ENCODE measurements at regions not wholly inside any gene's neighbourhood (a gene's known extent, or its start where the extent isn't known, plus 50 kb on each side); places are given as distances from the start of the nearest gene placed in this dataset.

DNA sequence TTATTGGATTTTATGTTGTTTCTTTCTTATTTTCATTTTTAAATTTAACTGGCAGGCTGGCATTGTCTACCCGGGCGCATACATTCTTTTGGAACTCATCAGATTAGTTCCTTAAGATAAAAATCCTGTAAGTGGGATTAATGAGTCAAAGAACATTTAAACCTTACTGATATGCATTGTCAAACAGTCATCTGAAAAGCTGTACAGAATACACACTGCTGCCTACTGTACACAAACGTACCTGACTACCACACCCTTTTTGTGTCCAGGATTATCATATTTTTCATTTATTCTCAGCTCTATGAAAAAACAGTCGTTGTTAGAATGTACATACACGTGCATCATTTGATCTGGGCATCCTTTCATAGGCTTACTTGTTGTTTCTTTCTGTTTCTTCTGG, 358.3 kb downstream of the EFNB2 start:
- Mint-ChIP-seq H3K27ac (no peak overlapping the region), H3K4me3 (no peak overlapping the region), H3K27me3 (ENCODE audit: insufficient read depth) (no peaks in the 10 kb centered on the region), H3K9me3 (no peaks in the 10 kb centered on the region), H3K36me3 (ENCODE audit: low read depth) (no peaks in the 10 kb centered on the region), H3K4me1 (no peaks in the 10 kb centered on the region)
- no peaks in the 10 kb centered on the region for H3K9me3 ChIP-seq (ENCODE audit: control insufficient read depth, low read length)
- TF ChIP-seq, protein P1, sequence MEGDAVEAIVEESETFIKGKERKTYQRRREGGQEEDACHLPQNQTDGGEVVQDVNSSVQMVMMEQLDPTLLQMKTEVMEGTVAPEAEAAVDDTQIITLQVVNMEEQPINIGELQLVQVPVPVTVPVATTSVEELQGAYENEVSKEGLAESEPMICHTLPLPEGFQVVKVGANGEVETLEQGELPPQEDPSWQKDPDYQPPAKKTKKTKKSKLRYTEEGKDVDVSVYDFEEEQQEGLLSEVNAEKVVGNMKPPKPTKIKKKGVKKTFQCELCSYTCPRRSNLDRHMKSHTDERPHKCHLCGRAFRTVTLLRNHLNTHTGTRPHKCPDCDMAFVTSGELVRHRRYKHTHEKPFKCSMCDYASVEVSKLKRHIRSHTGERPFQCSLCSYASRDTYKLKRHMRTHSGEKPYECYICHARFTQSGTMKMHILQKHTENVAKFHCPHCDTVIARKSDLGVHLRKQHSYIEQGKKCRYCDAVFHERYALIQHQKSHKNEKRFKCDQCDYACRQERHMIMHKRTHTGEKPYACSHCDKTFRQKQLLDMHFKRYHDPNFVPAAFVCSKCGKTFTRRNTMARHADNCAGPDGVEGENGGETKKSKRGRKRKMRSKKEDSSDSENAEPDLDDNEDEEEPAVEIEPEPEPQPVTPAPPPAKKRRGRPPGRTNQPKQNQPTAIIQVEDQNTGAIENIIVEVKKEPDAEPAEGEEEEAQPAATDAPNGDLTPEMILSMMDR (conservative IDR thresholded peaks at IDR 0.05) = no peak
- DNase-seq = no peak
- no peak overlapping the region for H3K27ac ChIP-seq (ENCODE audit: low read depth, low read length)
- no peaks in the 10 kb centered on the region for H3K4me1 ChIP-seq (ENCODE audit: control insufficient read depth, insufficient read depth, low read length)
- no peak overlapping the region for H3K9ac ChIP-seq (ENCODE audit: extremely low read depth, low read length, poor library complexity, severe bottlenecking)
- no peak overlapping the region for H3K4me3 ChIP-seq (ENCODE audit: low read length)
- no peaks in the 10 kb centered on the region for H3K36me3 ChIP-seq (ENCODE audit: control insufficient read depth, insufficient read depth, low read length)
- WGBS, 2 experiments (ENCODE audit: insufficient coverage in 1 of 2, insufficient read length in 1 of 2) = 92 to 100% methylated on average over 3 to 5 of the region's 5 CpGs
- no peaks in the 10 kb centered on the region for H3K27me3 ChIP-seq (ENCODE audit: control insufficient read depth, insufficient read depth, low read length, poor library complexity, severe bottlenecking)

DNA sequence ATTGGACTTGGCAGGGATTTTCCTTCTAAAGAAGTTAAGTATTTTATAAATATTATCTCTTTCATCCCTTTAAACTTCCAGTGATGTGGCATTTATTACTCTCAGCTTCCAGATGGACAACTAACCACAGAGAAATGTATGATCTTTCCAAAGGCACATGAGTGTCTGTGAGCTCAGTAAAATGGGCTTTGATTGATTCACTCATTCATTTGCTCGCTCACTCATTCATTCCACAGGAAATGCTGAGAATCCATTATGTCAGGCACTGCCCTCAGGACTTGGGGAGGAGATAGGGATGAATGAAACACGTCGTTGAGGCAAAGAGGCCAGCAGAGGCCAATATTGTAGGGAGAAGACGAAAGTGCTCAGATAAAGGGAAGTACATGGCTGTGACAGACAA, 359.3 kb downstream of the EFNB2 start:
- Mint-ChIP-seq H3K9me3 (no peaks in the 10 kb centered on the region), H3K27ac (no peak overlapping the region), H3K36me3 (ENCODE audit: low read depth) (no peaks in the 10 kb centered on the region), H3K4me3 (no peak overlapping the region), H3K27me3 (ENCODE audit: insufficient read depth) (no peaks in the 10 kb centered on the region), H3K4me1 (no peaks in the 10 kb centered on the region)
- TF ChIP-seq, protein P1 (conservative IDR thresholded peaks at IDR 0.05) = no peak
- Histone ChIP-seq H3K27ac (ENCODE audit: low read depth, low read length) (no peak overlapping the region), H3K36me3 (ENCODE audit: control insufficient read depth, insufficient read depth, low read length) (no peaks in the 10 kb centered on the region), H3K4me3 (ENCODE audit: low read length) (no peak overlapping the region), H3K9ac (ENCODE audit: extremely low read depth, low read length, poor library complexity, severe bottlenecking) (no peak overlapping the region), H3K4me1 (ENCODE audit: control insufficient read depth, insufficient read depth, low read length) (no peaks in the 10 kb centered on the region), H3K9me3 (ENCODE audit: control insufficient read depth, low read length) (no peaks in the 10 kb centered on the region), H3K27me3 (ENCODE audit: control insufficient read depth, insufficient read depth, low read length, poor library complexity, severe bottlenecking) (no peaks in the 10 kb centered on the region)
- DNase-seq = no peak
- 83 to 85% methylated on average over 4 of the region's 4 CpGs for WGBS, 2 experiments (ENCODE audit: insufficient coverage in 1 of 2, insufficient read length in 1 of 2)

DNA sequence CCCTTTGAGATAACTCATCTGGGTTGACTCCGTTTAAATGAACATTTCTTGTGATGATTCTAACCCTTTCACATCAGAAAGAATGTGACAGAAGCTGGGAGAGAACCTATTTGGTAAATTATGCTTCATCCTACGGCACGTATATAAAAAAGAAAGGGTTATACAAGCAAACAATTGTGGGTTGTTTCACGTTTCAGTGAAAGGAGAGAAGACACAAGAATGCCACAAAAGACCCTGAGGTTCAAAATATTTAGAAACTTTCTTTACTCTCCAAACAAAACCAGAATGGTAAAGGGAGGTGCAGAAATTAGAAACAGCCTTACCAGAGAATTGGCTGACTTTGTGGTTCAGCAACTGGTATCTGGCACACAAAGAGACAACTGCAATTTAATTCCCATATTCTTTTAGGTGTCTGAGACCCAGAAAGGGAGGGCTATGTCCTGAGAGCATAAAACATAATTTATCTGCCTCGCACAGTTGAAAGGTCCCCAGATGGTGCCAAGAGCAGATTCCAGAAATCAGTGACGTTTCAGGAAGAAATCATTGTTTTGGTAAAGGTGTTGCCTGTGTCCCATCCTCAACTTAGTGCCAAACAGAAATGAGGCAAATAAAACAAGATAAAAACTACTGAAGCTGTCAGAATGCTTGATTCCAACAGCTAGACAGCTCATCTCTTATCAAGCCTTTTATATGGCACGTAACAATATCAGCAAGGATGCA, 361.4 kb downstream of the EFNB2 start:
- Histone ChIP-seq H3K27ac (ENCODE audit: low read depth, low read length) (no peak overlapping the region), H3K4me3 (ENCODE audit: low read length) (no peak overlapping the region), H3K9ac (ENCODE audit: extremely low read depth, low read length, poor library complexity, severe bottlenecking) (no peak overlapping the region), H3K9me3 (ENCODE audit: control insufficient read depth, low read length) (no peaks in the 10 kb centered on the region), H3K27me3 (ENCODE audit: control insufficient read depth, insufficient read depth, low read length, poor library complexity, severe bottlenecking) (no peaks in the 10 kb centered on the region), H3K36me3 (ENCODE audit: control insufficient read depth, insufficient read depth, low read length) (no peaks in the 10 kb centered on the region), H3K4me1 (ENCODE audit: control insufficient read depth, insufficient read depth, low read length) (no peaks in the 10 kb centered on the region)
- DNase-seq = no peak
- Mint-ChIP-seq H3K4me1 (no peaks in the 10 kb centered on the region), H3K9me3 (no peaks in the 10 kb centered on the region), H3K36me3 (ENCODE audit: low read depth) (no peaks in the 10 kb centered on the region), H3K27me3 (ENCODE audit: insufficient read depth) (no peaks in the 10 kb centered on the region), H3K27ac (no peak overlapping the region), H3K4me3 (no peak overlapping the region)
- TF ChIP-seq, protein P1 (conservative IDR thresholded peaks at IDR 0.05) = no peak
- WGBS, 2 experiments (ENCODE audit: insufficient coverage in 1 of 2, insufficient read length in 1 of 2) = 88 to 90% methylated on average over 4 to 7 of the region's 7 CpGs

Measured in endodermal cell (in vitro differentiated cells).